CD4-positive, alpha-beta memory T cell (primary cell): ENCODE measurements at regions not wholly inside any gene's neighbourhood (a gene's known extent, or its start where the extent isn't known, plus 50 kb on each side); places are given as distances from the start of the nearest gene placed in this dataset.

Experiments used
- CTCF ChIA-PET: fragments of 350-600 bp; sonication (Branson Sonifier 250); formaldehyde crosslinking; loops from one replicate; lab custom pipeline; 2021; ENCODE audit warnings: inconsistent platforms; ENCODE audit not compliant: partially characterized antibody; lab: Charles Lee
- POLR2A ChIA-PET: fragments of 350-600 bp; sonication (Branson Sonifier 250); formaldehyde crosslinking; loops from one replicate; lab custom pipeline; 2021; ENCODE audit not compliant: partially characterized antibody; lab: Charles Lee
- DNase-seq, 5 donors: peaks; one replicate each; pipeline versions ENCODE4 v3.0.0 to v3.0.0-alpha.2; 2020 to 2022; ENCODE audit warnings: mixed read lengths in 1 of 5
- H3K27ac ChIP-seq: one replicate; pipeline ENCODE4 v1.7.0; 2013; ENCODE audit warnings: low read depth, low read length
- H3K27me3 ChIP-seq: 2 replicates; pipeline ENCODE4 v1.7.0; 2013; ENCODE audit warnings: mild to moderate bottlenecking, low read length, moderate library complexity; ENCODE audit not compliant: insufficient read depth
- H3K36me3 ChIP-seq: 2 replicates; pipeline ENCODE4 v1.7.0; 2013; ENCODE audit warnings: mild to moderate bottlenecking, low read length, moderate library complexity; ENCODE audit not compliant: insufficient read depth
- H3K4me1 ChIP-seq: 2 replicates; pipeline ENCODE4 v1.7.0; 2013; ENCODE audit warnings: mild to moderate bottlenecking, low read length, moderate library complexity; ENCODE audit not compliant: insufficient read depth
- H3K4me3 ChIP-seq, 2 donors: one replicate each; pipeline ENCODE4 v1.7.0; 2013; ENCODE audit warnings: low read length in 2 of 2, mild to moderate bottlenecking in 1 of 2
- H3K9me3 ChIP-seq, 2 donors: one replicate each; pipeline ENCODE4 v1.7.0; 2013; ENCODE audit warnings: low read length in 2 of 2, control low read depth in 1 of 2; ENCODE audit not compliant: control insufficient read depth in 1 of 2
- H3K27ac Mint-ChIP-seq, 7 donors: one replicate each; pipeline ENCODE4 v1.8.0; 2020 to 2021; ENCODE audit warnings: mixed read lengths in 7 of 7, mild to moderate bottlenecking in 6 of 7, inconsistent platforms in 3 of 7, moderate library complexity in 3 of 7
- H3K27me3 Mint-ChIP-seq, 2 donors: one replicate each; pipeline ENCODE4 v1.8.0; 2020 to 2021; ENCODE audit warnings: mixed read lengths in 2 of 2
- H3K36me3 Mint-ChIP-seq, 2 donors: one replicate each; pipeline ENCODE4 v1.8.0; 2020 to 2021; ENCODE audit warnings: mixed read lengths in 2 of 2, inconsistent platforms in 1 of 2, mild to moderate bottlenecking in 1 of 2
- H3K4me1 Mint-ChIP-seq, 4 donors: one replicate each; pipeline ENCODE4 v1.8.0; 2020 to 2021; ENCODE audit warnings: mixed read lengths in 4 of 4, mild to moderate bottlenecking in 1 of 4
- H3K4me3 Mint-ChIP-seq, 8 donors: one replicate each; pipeline ENCODE4 v1.8.0; 2020 to 2021; ENCODE audit warnings: mixed read lengths in 8 of 8, mild to moderate bottlenecking in 7 of 8, moderate library complexity in 6 of 8, inconsistent platforms in 3 of 8
- H3K9me3 Mint-ChIP-seq, 8 donors: one replicate each; pipeline ENCODE4 v1.8.0; 2020 to 2021; ENCODE audit warnings: mixed read lengths in 8 of 8, mild to moderate bottlenecking in 5 of 8, inconsistent platforms in 3 of 8, moderate library complexity in 1 of 8
- intact Hi-C: fragments of 100-400 bp; cut with micrococcal nuclease; formaldehyde crosslinking; loops from one replicate; pipeline ENCODE4 v1.15.1; 2023

DNA sequence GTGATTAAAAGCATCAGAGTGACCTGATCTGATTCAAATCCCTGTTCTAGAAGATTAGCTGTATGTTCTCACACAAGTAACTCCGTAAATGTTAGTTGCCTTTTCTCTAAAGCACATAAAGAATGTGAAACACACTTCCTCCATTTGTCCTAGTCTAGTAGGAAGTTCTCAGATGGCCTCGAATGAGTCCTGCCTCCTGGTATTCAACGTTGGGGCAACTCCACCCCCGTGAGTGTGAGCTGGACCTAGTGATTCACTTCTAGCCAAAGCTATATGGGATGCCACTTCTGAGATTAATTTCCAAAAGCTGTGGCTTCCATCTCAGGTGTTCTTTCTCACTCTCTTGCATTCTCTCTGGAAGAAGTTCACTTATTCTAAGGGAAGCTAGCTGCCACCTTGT, 267.6 kb downstream of the GPATCH2 start:
- Histone ChIP-seq H3K27me3 (no peaks in the 10 kb centered on the region), H3K4me3 (no peak overlapping the region), H3K27ac (no peak overlapping the region), H3K4me1 (no peaks in the 10 kb centered on the region), H3K36me3 (no peaks in the 10 kb centered on the region), H3K9me3 (no peaks in the 10 kb centered on the region)
- no peaks in the 10 kb centered on the region for H3K36me3 Mint-ChIP-seq
- CTCF ChIA-PET, result no interaction called here
- H3K4me1 Mint-ChIP-seq, result no peaks in the 10 kb centered on the region
- peaks cover 0 to 5% (median under 1%) of the 10 kb centered on the region in 8 donors for H3K9me3 Mint-ChIP-seq
- intact Hi-C loops, result no loop called here
- DNase-seq, result no peak
- H3K27ac Mint-ChIP-seq, result no peak overlapping the region
- H3K27me3 Mint-ChIP-seq, result no peaks in the 10 kb centered on the region
- POLR2A ChIA-PET, result no interaction called here
- H3K4me3 Mint-ChIP-seq, result no peak overlapping the region

DNA sequence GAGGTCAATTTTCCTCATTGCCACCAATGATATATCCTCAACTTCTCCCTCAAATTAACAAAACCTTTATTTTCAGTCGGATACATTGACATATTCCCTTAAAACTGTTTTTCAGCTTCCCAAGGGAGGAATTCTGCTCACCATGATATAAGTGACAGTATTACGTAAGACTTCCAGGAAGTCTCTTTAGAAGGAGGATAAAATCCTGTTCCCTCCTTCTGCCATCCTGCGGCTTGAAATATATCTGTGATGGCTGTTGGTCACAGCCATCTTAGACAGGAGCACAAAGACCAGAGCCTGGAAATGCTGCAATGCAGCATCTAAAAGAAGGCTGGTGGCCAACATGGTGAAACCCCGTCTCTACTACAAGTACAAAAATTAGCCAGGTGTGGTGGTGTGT, 270.4 kb downstream of the GPATCH2 start:
- Mint-ChIP-seq H3K4me3 (no peak overlapping the region), H3K4me1 (no peaks in the 10 kb centered on the region), H3K27ac (no peak overlapping the region), H3K27me3 (no peaks in the 10 kb centered on the region), H3K36me3 (no peaks in the 10 kb centered on the region), H3K9me3 (peaks cover 0 to 5% (median 1%) of the 10 kb centered on the region in 8 donors)
- Histone ChIP-seq H3K36me3 (no peaks in the 10 kb centered on the region), H3K4me1 (no peaks in the 10 kb centered on the region), H3K27ac (no peak overlapping the region), H3K27me3 (no peaks in the 10 kb centered on the region), H3K9me3 (no peaks in the 10 kb centered on the region), H3K4me3 (no peak overlapping the region)
- DNase-seq, result no peak
- ChIA-PET POLR2A (no interaction called here), CTCF (no interaction called here)
- intact Hi-C loops, result no loop called here

DNA sequence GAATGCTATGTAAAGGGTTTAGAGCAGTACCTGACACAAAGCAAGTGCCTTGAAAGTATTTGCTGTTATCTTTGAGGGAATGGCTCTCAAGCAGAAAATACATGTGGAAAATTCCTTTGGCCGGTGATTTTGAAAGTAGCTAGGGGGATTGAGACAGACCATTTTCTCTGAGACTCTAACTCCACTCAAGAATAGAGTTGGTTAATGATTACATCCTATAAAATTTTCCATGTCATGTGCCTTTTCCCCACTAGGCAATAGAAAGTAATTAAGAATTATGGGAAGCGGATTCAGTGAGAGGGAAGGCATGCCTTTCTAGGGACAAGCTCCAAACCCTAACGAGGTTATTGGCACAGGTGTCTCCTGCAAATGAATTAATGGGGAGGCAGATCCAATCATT, 276.0 kb downstream of the GPATCH2 start:
- H3K9me3 ChIP-seq, result no peaks in the 10 kb centered on the region
- intact Hi-C loops, result no loop called here
- no peak overlapping the region for H3K4me3 ChIP-seq
- no peak for DNase-seq
- Mint-ChIP-seq H3K9me3 (peaks cover 0 to 5% (median 0%) of the 10 kb centered on the region in 8 donors), H3K4me3 (no peak overlapping the region), H3K4me1 (no peaks in the 10 kb centered on the region), H3K36me3 (no peaks in the 10 kb centered on the region), H3K27ac (no peak overlapping the region), H3K27me3 (no peaks in the 10 kb centered on the region)
- ChIA-PET CTCF (no interaction called here), POLR2A (no interaction called here)
- H3K4me1 ChIP-seq, result no peaks in the 10 kb centered on the region
- H3K27me3 ChIP-seq, result no peaks in the 10 kb centered on the region
- H3K36me3 ChIP-seq, result no peaks in the 10 kb centered on the region
- no peak overlapping the region for H3K27ac ChIP-seq

DNA sequence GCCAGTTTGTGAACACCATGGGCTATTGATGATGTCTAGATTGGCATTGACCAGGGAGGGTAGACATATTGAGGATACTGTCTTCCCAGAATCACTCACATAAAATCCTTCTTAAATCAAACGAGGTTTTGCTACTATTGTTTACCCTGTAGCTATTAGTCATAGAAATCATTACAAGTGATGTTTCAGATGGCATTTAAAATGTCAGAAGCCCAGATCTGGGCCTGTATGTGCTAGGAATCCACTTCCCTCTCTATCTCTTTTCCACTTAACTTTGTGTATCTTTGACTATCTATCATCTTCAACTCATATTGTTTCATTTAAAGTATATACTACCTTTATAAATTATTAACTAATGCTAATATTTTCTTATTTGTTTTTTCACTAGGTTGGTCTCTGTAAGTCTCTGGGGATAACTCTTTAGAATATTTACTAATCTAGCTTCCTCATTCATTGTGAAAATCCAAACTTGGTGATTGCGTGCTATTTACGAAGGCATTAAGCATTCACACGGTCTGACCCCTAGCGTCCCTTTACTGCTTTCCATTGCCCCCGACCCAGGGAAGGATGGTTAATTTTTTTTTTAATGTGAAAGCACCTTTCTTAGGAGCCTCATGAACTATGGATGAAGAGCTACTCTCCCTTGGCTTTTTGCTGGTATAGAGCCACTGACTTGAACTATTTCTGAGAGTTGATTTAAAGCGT, 281.8 kb downstream of the GPATCH2 start:
- Mint-ChIP-seq H3K9me3 (peaks cover 0 to 5% (median 2%) of the 10 kb centered on the region in 8 donors), H3K36me3 (no peaks in the 10 kb centered on the region), H3K4me1 (no peaks in the 10 kb centered on the region), H3K27me3 (peaks cover 0 to 1% of the 10 kb centered on the region in 2 donors), H3K4me3 (no peak overlapping the region), H3K27ac (no peak overlapping the region)
- intact Hi-C loops, result no loop called here
- no peak overlapping the region for H3K27ac ChIP-seq
- H3K4me1 ChIP-seq, result no peaks in the 10 kb centered on the region
- H3K36me3 ChIP-seq, result no peaks in the 10 kb centered on the region
- H3K4me3 ChIP-seq, result no peak overlapping the region
- DNase-seq, result no peak
- no peaks in the 10 kb centered on the region for H3K27me3 ChIP-seq
- H3K9me3 ChIP-seq, result no peaks in the 10 kb centered on the region
- POLR2A ChIA-PET, result no interaction called here
- CTCF ChIA-PET, result no interaction called here

DNA sequence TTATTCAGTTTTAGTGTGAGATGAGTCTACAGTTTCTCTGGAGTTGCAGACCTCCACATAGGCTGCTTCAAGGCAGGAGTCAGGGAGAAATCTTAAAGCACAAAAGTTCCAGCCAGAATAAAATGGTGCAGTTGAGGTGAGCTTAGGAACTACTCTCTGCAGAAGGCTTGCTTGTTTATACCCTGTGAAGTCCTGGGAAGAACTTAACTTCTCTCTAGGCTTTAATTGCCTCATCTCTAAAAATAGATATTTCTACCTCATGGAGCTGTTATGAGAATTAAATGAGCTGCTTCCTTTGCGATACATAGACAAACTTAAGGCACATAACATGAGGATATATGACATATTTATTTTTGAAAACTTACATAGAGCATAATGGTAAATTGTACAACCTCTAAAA, 286.2 kb downstream of the GPATCH2 start:
- Histone ChIP-seq H3K4me3 (no peak overlapping the region), H3K36me3 (no peaks in the 10 kb centered on the region), H3K4me1 (no peaks in the 10 kb centered on the region), H3K9me3 (no peaks in the 10 kb centered on the region), H3K27ac (no peak overlapping the region), H3K27me3 (no peaks in the 10 kb centered on the region)
- no peaks in the 10 kb centered on the region for H3K36me3 Mint-ChIP-seq
- H3K9me3 Mint-ChIP-seq, result peaks cover 0 to 4% (median 2%) of the 10 kb centered on the region in 8 donors
- DNase-seq, result no peak
- CTCF ChIA-PET, result no interaction called here
- intact Hi-C loops, result no loop called here
- POLR2A ChIA-PET, result no interaction called here
- H3K4me3 Mint-ChIP-seq, result no peak overlapping the region
- H3K27ac Mint-ChIP-seq, result no peak overlapping the region
- peaks cover 0 to 1% of the 10 kb centered on the region in 2 donors for H3K27me3 Mint-ChIP-seq
- H3K4me1 Mint-ChIP-seq, result no peaks in the 10 kb centered on the region

DNA sequence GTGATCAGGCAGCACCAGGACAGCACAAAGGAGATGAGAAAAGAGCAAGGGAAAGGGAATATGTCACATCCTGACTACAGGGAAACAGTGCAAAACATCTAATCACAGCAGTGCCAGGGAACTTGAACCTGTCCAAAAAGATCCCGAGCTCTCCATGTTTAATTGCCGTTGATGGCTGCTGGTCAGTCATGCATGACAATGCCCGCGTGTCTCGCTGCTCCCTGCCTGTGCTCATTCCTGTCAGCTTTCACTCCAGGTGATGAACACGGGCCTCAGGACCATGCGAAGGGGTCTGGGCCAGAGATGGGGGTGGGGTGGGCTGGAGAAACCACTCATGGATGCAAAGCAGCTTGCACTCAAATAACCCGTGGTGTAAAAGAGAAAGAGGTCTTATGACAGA, 287.0 kb downstream of the GPATCH2 start:
- no peaks in the 10 kb centered on the region for H3K4me1 Mint-ChIP-seq
- no peak overlapping the region for H3K4me3 Mint-ChIP-seq
- CTCF ChIA-PET, result no interaction called here
- DNase-seq, result no peak
- H3K36me3 Mint-ChIP-seq, result no peaks in the 10 kb centered on the region
- no peak overlapping the region for H3K27ac Mint-ChIP-seq
- Histone ChIP-seq H3K4me3 (no peak overlapping the region), H3K27ac (no peak overlapping the region), H3K9me3 (no peaks in the 10 kb centered on the region), H3K4me1 (no peaks in the 10 kb centered on the region), H3K36me3 (no peaks in the 10 kb centered on the region), H3K27me3 (no peaks in the 10 kb centered on the region)
- POLR2A ChIA-PET, result no interaction called here
- H3K9me3 Mint-ChIP-seq, result peaks cover 0 to 4% (median 2%) of the 10 kb centered on the region in 8 donors
- intact Hi-C loops, result no loop called here
- peaks cover 0 to 1% of the 10 kb centered on the region in 2 donors for H3K27me3 Mint-ChIP-seq

DNA sequence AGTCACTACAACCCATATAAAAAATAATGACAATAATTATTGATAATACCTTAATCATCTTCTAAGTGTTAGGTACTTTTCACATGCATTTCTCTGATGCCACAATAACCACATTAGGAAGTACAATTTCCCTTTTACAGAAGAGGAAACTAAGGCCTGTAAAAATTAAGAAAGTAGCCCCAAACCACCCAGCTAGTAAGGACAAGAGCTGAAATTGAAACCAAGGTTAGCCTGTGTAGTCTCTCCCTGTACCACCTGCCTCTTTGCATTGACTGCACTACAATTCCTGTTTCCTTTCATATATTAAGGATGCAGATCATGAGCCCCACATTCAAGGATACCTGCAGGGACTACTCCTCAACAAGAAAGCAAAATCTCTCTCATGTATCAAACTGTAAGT, 288.8 kb downstream of the GPATCH2 start:
- CTCF ChIA-PET, result no interaction called here
- Mint-ChIP-seq H3K27ac (no peak overlapping the region), H3K9me3 (peaks cover 0 to 4% (median under 1%) of the 10 kb centered on the region in 8 donors), H3K27me3 (peaks cover 0 to 1% of the 10 kb centered on the region in 2 donors), H3K36me3 (no peaks in the 10 kb centered on the region), H3K4me3 (no peak overlapping the region), H3K4me1 (no peaks in the 10 kb centered on the region)
- intact Hi-C loops, result no loop called here
- no peak overlapping the region for H3K27ac ChIP-seq
- H3K4me3 ChIP-seq, result no peak overlapping the region
- H3K4me1 ChIP-seq, result no peaks in the 10 kb centered on the region
- H3K9me3 ChIP-seq, result no peaks in the 10 kb centered on the region
- no peak for DNase-seq
- H3K27me3 ChIP-seq, result no peaks in the 10 kb centered on the region
- no peaks in the 10 kb centered on the region for H3K36me3 ChIP-seq
- POLR2A ChIA-PET, result no interaction called here
